HG03064 (cell line): ENCODE measurements at regions not wholly inside any gene's neighbourhood (a gene's known extent, or its start where the extent isn't known, plus 50 kb on each side); places are given as distances from the start of the nearest gene placed in this dataset.
"Not testable (repeated sequence)": the region's sequence is repeated elsewhere in the genome, so short reads cannot be mapped to it uniquely, and the experiment has no call there.

Experiments used
- ATAC-seq: cut with Tn5 transposase; IDR thresholded peaks from one replicate; pipeline ENCODE4 v1.9.1; 2021; ENCODE audit warnings: low read depth; ENCODE audit not compliant: unreplicated experiment

- ATAC-seq, result no peak
Observed at GRCh38 chr13:83825676-83826075, 56.6 kb downstream of the SLITRK1 start.

- ATAC-seq, result no peak
Observed at GRCh38 chr13:83824560-83824959, 57.7 kb downstream of the SLITRK1 start.

GRCh38 chr13:83824120-83824519 is 58.2 kb downstream of the SLITRK1 start:
- ATAC-seq, result no peak

- ATAC-seq, result no peak
Observed at GRCh38 chr13:83819611-83820010, 62.7 kb downstream of the SLITRK1 start.

GRCh38 chr13:83819156-83819555 is 63.1 kb downstream of the SLITRK1 start:
- ATAC-seq, result no peak

- ATAC-seq, result no peak
Observed at GRCh38 chr13:83816081-83816480, 66.2 kb downstream of the SLITRK1 start.

GRCh38 chr13:83815598-83815997 is 66.7 kb downstream of the SLITRK1 start:
- ATAC-seq, result no peak

- no peak for ATAC-seq
Observed at GRCh38 chr13:83810136-83810535, 72.1 kb downstream of the SLITRK1 start.

GRCh38 chr13:83804356-83804962 is 77.8 kb downstream of the SLITRK1 start:
- no peak for ATAC-seq

- no peak for ATAC-seq
Observed at GRCh38 chr13:83798731-83799130, 83.5 kb downstream of the SLITRK1 start.

GRCh38 chr13:83796364-83796763 is 85.9 kb downstream of the SLITRK1 start:
- ATAC-seq, result no peak

- no peak for ATAC-seq
Observed at GRCh38 chr13:83794583-83794982, 87.7 kb downstream of the SLITRK1 start.

- ATAC-seq, result no peak
Observed at GRCh38 chr13:83780227-83780626, 102.0 kb downstream of the SLITRK1 start.

- ATAC-seq, result no peak
Observed at GRCh38 chr13:83773961-83774360, 108.3 kb downstream of the SLITRK1 start.

- ATAC-seq, result no peak
Observed at GRCh38 chr13:83765796-83766195, 116.5 kb downstream of the SLITRK1 start.

- ATAC-seq, result no peak
Observed at GRCh38 chr13:83761631-83762030, 120.6 kb downstream of the SLITRK1 start.

- not testable (repeated sequence) for ATAC-seq
Observed at GRCh38 chr13:83755210-83755609, 127.1 kb downstream of the SLITRK1 start.

- ATAC-seq, result no peak
Observed at GRCh38 chr13:83753912-83754624, 128.2 kb downstream of the SLITRK1 start.

- ATAC-seq, result no peak
Observed at GRCh38 chr13:83752141-83752540, 130.1 kb downstream of the SLITRK1 start.

GRCh38 chr13:83740622-83741021 is 141.7 kb downstream of the SLITRK1 start:
- no peak for ATAC-seq

- ATAC-seq, result no peak
Observed at GRCh38 chr13:83738407-83738806, 143.9 kb downstream of the SLITRK1 start.

GRCh38 chr13:83733293-83733692 is 149.0 kb downstream of the SLITRK1 start:
- no peak for ATAC-seq
